Vagina (tissue), 2 donors: ENCODE measurements at regions not wholly inside any gene's neighbourhood (a gene's known extent, or its start where the extent isn't known, plus 50 kb on each side); places are given as distances from the start of the nearest gene placed in this dataset.

Experiments
- DNase-seq, 2 donors: peaks; one replicate each; pipeline ENCODE4 v3.0.0-alpha.2; 2017; ENCODE audit errors: extremely low spot score in 2 of 2
- H3K27ac ChIP-seq: fragments of 200-600 bp; sonication (generic); one replicate; pipeline ENCODE4 v1.5.1; 2019
- H3K27me3 ChIP-seq: fragments of 200-600 bp; sonication (generic); one replicate; pipeline ENCODE4 v1.5.1; 2019
- H3K36me3 ChIP-seq, 2 donors: fragments of 200-600 bp; sonication (generic); one replicate each; pipeline ENCODE4 v1.5.1; 2017 to 2019
- H3K4me1 ChIP-seq: fragments of 200-600 bp; sonication (generic); one replicate; pipeline ENCODE4 v1.5.1; 2019
- H3K4me3 ChIP-seq, 2 donors: fragments of 200-600 bp; sonication (generic); 1 replicate in 1 of 2; 2 replicates in 1 of 2; pipeline ENCODE4 v1.5.1; 2016 to 2019
- H3K9me3 ChIP-seq: fragments of 200-600 bp; sonication (generic); one replicate; pipeline ENCODE4 v1.5.1; 2019
- POLR2A ChIP-seq, 2 donors: fragments of 450-650 bp; IDR thresholded peaks; one replicate each; pipeline ENCODE4 v1.6.1; 2017; ENCODE audit warnings: antibody characterized with exemption in 2 of 2, mild to moderate bottlenecking in 2 of 2, moderate library complexity in 2 of 2
- POLR2AphosphoS5 ChIP-seq, 2 donors: sonication (generic); formaldehyde crosslinking; IDR thresholded peaks; one replicate each; pipeline ENCODE4 v1.9.0; 2017; ENCODE audit warnings: antibody characterized with exemption in 2 of 2, mild to moderate bottlenecking in 2 of 2, low read depth in 1 of 2; ENCODE audit not compliant: insufficient read depth in 1 of 2
- intact Hi-C: fragments of 100-400 bp; cut with DNase I; formaldehyde crosslinking; loops from one replicate; pipeline ENCODE4 v1.15.1; 2023
- TF ChIP-seq, protein P1 (sequence below), 3 experiments: fragments of 450-650 bp in 2 of 3; fragments of 200-600 bp in 1 of 3; sonication (generic) in 1 of 3; IDR thresholded peaks; one replicate each; pipeline ENCODE4 v1.5.1; 2017 to 2019; ENCODE audit warnings: antibody characterized with exemption in 3 of 3, mild to moderate bottlenecking in 2 of 3, moderate library complexity in 2 of 3

DNA sequence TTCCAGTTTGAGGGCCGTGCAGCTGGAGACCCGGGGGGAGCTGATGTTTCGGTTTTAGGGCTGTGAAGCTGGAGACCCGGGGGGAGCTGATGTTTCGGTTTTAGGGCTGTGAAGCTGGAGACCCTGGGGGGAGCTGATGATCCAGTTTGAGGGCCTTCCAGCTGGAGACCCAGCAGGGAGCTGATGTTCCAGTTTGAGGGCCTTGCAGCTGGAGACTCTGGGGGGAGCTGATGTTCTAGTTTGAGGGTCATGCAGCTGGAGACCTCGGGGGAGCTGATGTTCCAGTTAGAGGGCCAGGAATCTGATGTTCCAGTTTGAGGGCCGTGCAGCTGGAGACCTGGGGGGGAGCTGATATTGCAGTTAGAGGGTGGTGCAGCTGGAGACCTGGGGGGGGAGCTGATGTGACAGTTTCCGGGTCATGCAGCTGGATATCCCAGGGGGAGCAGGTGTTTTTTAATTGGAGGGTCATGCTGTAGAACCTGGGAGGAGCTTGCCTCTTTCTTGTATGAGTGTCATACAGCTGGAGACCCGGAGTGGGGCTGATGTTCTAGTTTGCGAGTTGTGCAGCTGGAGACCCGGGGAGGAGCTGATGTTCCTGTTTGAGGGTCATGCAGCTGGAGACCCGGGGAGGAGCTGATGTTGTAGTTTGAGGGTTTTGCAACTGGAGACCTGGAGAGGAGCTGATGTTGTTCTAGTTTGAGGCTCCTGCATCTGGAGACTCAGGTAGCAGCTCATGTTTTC, 153.2 kb downstream of the RTP5 start:
- TF ChIP-seq POLR2AphosphoS5 (IDR thresholded peaks at IDR 0.05; ENCODE audit: insufficient read depth in 1 of 2, low read depth in 1 of 2) = no peak
- TF ChIP-seq, protein P1, sequence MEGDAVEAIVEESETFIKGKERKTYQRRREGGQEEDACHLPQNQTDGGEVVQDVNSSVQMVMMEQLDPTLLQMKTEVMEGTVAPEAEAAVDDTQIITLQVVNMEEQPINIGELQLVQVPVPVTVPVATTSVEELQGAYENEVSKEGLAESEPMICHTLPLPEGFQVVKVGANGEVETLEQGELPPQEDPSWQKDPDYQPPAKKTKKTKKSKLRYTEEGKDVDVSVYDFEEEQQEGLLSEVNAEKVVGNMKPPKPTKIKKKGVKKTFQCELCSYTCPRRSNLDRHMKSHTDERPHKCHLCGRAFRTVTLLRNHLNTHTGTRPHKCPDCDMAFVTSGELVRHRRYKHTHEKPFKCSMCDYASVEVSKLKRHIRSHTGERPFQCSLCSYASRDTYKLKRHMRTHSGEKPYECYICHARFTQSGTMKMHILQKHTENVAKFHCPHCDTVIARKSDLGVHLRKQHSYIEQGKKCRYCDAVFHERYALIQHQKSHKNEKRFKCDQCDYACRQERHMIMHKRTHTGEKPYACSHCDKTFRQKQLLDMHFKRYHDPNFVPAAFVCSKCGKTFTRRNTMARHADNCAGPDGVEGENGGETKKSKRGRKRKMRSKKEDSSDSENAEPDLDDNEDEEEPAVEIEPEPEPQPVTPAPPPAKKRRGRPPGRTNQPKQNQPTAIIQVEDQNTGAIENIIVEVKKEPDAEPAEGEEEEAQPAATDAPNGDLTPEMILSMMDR (IDR thresholded peaks at IDR 0.05) = no peak
- no peak for TF ChIP-seq POLR2A (IDR thresholded peaks at IDR 0.05)
- H3K36me3 ChIP-seq = no peaks in the 10 kb centered on the region
- no peak overlapping the region for H3K4me3 ChIP-seq
- DNase-seq = no peak
- H3K27ac ChIP-seq = no peak overlapping the region
- H3K4me1 ChIP-seq = no peaks in the 10 kb centered on the region
- no peaks in the 10 kb centered on the region for H3K27me3 ChIP-seq
- intact Hi-C loops = no loop called here
- H3K9me3 ChIP-seq = no peaks in the 10 kb centered on the region

DNA sequence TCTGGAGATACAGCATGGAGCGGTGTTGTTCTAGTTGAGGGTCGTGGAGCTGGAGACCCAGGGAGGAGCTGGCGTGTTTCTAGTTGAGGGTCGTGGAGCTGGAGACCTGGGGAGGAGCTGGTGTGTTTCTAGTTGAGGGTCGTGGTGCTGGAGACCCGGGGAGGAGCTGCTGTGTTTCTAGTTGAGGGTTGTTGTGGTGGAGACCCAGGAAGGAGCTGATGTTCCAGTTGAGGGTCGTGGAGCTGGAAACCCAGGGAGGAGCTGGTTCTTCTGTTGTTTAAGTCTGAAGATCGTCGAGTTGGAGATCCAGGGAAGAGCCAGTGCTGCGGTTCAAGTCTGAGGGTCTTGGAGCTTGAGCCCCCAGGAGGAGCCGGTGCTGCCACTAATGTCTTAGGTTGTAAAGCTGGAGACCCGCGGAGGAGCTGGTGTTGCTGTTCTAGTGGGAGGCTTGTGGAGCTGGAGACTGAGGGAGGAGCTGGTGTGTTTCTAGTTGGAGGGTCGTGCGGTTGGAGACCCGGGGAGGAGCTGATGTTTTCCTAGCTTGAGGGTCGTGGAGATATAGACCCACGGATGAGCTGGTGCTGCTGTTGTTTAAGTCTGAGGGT, 155.3 kb downstream of the RTP5 start:
- H3K27me3 ChIP-seq = no peaks in the 10 kb centered on the region
- no peaks in the 10 kb centered on the region for H3K9me3 ChIP-seq
- no peak overlapping the region for H3K27ac ChIP-seq
- intact Hi-C loops = no loop called here
- H3K4me1 ChIP-seq = no peaks in the 10 kb centered on the region
- no peaks in the 10 kb centered on the region for H3K36me3 ChIP-seq
- DNase-seq = no peak
- H3K4me3 ChIP-seq = no peak overlapping the region
- TF ChIP-seq, protein P1 (IDR thresholded peaks at IDR 0.05) = no peak
- TF ChIP-seq POLR2A (IDR thresholded peaks at IDR 0.05) = no peak
- no peak for TF ChIP-seq POLR2AphosphoS5 (IDR thresholded peaks at IDR 0.05; ENCODE audit: insufficient read depth in 1 of 2, low read depth in 1 of 2)

DNA sequence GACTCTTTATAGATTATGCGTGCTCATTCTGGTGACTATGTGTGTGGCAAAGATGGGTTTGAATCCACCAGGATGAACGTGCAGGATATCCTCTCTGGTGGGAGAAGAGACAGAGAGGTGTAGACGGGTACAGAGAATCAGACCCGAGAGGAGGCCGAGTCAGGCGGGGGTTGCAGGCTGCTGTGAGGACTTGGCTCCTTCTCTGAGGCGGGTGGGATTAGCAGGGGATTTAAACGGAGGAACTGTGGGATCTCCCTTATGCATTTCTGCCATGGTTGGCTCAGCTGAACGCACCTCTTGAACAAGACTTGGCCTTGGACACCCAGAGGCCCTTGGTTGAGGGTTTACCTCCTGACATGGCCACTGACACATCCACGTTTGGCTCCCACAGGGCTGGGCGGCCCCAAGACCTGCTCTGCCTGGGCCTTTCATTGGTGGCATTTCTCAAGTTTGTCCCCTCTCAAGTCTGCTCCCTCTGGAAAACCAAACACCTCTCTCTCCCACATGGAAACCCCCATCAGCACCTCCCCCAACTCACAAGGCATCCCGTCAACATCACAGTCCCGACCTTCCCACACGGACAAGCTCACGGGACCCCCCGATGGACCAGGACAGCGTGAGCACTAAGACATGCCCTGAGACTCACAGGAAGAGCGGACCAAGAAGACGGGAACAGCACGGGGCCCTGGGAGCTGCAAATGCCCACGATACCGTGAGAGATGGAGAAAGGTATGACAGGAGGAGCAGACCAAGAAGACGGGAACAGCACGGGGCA, 158.3 kb downstream of the RTP5 start:
- peak; percentile 64 to 67 for DNase-seq
- Histone ChIP-seq H3K27me3 (no peaks in the 10 kb centered on the region), H3K27ac (no peak overlapping the region), H3K4me3 (no peak overlapping the region), H3K9me3 (no peaks in the 10 kb centered on the region), H3K4me1 (no peaks in the 10 kb centered on the region), H3K36me3 (no peaks in the 10 kb centered on the region)
- intact Hi-C loops = no loop called here
- TF ChIP-seq, protein P1 (IDR thresholded peaks at IDR 0.05) = no peak
- TF ChIP-seq POLR2AphosphoS5 (IDR thresholded peaks at IDR 0.05; ENCODE audit: insufficient read depth in 1 of 2, low read depth in 1 of 2) = no peak
- no peak for TF ChIP-seq POLR2A (IDR thresholded peaks at IDR 0.05)

DNA sequence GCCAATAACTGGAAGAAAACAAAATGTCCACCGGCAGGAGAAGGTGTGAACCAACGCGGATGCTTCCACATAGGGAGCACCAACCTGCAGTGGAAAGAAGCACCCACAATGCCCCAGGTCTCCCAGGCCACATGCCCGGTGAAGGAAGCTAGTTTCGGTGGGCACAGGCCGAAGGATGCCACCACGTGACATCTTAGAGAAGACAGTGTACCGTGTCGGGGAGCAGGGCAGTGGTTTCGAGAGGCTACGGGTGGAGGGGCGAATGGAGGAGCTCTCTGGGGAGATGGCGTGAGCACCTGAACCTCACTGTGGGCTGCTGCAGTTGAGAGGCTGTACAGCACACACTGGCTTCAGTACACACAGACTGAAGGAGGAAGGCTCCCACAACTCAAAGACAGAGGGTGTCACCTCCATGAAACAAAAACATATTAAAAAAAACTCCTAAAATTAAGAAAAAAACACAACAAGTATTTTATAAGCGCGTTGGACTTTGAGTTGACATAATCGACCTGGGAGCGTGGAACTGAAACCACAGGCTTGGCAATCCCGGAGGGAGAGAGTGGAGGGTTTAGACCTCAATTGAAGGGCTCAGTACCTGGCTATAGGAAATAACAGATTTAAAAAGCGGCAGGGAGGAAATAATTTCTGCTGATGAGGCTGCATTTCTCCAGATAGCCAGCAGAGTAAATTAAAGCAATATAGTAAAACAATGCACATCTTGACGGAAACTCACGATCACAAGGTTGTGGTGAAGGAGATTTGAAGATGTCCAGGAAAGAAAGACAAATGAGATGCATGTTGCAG, 160.1 kb downstream of the RTP5 start:
- Histone ChIP-seq H3K4me1 (no peaks in the 10 kb centered on the region), H3K27ac (no peak overlapping the region), H3K9me3 (no peaks in the 10 kb centered on the region), H3K4me3 (no peak overlapping the region), H3K27me3 (no peaks in the 10 kb centered on the region), H3K36me3 (no peaks in the 10 kb centered on the region)
- intact Hi-C loops = no loop called here
- TF ChIP-seq POLR2A (IDR thresholded peaks at IDR 0.05) (no peak), POLR2AphosphoS5 (IDR thresholded peaks at IDR 0.05; ENCODE audit: insufficient read depth in 1 of 2, low read depth in 1 of 2) (no peak)
- TF ChIP-seq, protein P1 (IDR thresholded peaks at IDR 0.05) = no peak
- peak; percentile 62 to 70 for DNase-seq
